K562 (cell line): ENCODE measurements at regions not wholly inside any gene's neighbourhood (a gene's known extent, or its start where the extent isn't known, plus 50 kb on each side); places are given as distances from the start of the nearest gene placed in this dataset.

Experiments
- ATF4 ChIP-seq: fragments of 450-650 bp; formaldehyde crosslinking; IDR thresholded peaks from 2 replicates; pipeline ENCODE4 v1.4.0; 2022; ENCODE audit warnings: mild to moderate bottlenecking, moderate library complexity
- CXXC5 ChIP-seq: fragments of 250-450 bp; sonication (Bioruptor Pico); IDR thresholded peaks from 2 replicates; pipeline ENCODE4 v1.8.0; 2022; ENCODE audit warnings: inconsistent platforms, mild to moderate bottlenecking, moderate library complexity
- FOXA1 ChIP-seq: fragments of 450-650 bp; IDR thresholded peaks from 2 replicates; pipeline ENCODE4 v1.6.1; 2016; ENCODE audit warnings: mild to moderate bottlenecking, borderline replicate concordance
- MAZ ChIP-seq, 2 experiments: fragments of 450-650 bp in 1 of 2; sonication (generic) in 1 of 2; formaldehyde crosslinking; IDR thresholded peaks in 1 of 2; conservative IDR thresholded peaks in 1 of 2; 2 replicates each; pipeline versions ENCODE4 v1.4.0 to v1.5.0; 2020; ENCODE audit warnings: mild to moderate bottlenecking in 1 of 2, missing genetic modification reagents in 1 of 2
- TCF3 ChIP-seq: sonication (generic); formaldehyde crosslinking; IDR thresholded peaks from 2 replicates; pipeline ENCODE4 v1.4.0; 2020; ENCODE audit warnings: mild to moderate bottlenecking, missing genetic modification reagents
- U2AF2 ChIP-seq: fragments of 200-400 bp; formaldehyde crosslinking; optimal IDR thresholded peaks from 2 replicates; pipeline ENCODE3; 2017; ENCODE audit warnings: low read depth, mild to moderate bottlenecking, low read length
- ZNF3 ChIP-seq: fragments of 250-450 bp; sonication (Bioruptor Pico); IDR thresholded peaks from 2 replicates; pipeline ENCODE4 v1.5.0; 2021; ENCODE audit warnings: mild to moderate bottlenecking, moderate library complexity
- ZNF696 ChIP-seq: fragments of 250-450 bp; sonication (Bioruptor Pico); conservative IDR thresholded peaks from 2 replicates; pipeline ENCODE4 v1.4.0; 2020; ENCODE audit warnings: mild to moderate bottlenecking, moderate library complexity

DNA sequence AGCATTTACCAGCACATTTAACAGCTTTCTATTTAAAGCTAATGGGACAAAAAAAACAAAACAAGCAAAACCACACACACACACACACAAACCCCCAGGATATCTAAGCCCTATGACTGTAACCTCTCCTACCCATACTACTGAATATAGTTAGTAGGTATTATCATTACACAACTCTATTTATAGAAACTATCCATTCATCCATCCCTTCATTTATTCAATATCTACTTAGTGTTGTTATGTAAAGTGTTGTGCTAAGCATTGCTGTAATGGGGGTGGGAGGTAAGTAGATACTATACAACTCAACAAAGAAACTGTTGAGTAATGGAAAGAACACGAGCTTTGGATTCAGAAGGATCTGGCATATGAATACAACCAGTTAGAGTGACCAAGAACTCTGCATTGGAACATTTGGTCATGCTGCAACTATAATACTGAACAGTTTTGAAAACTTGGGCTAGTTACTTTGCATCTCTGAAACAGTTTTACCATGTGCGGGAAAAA is 82.3 kb upstream of the ZNF608 start:
- TF ChIP-seq U2AF2 = no peak
- no peak for TF ChIP-seq TCF3 (CRISPR knock-in tag)
- no peak for TF ChIP-seq ATF4 (CRISPR knock-in tag)
- no peak for TF ChIP-seq MAZ (CRISPR knock-in tag; conservative IDR thresholded peaks at IDR 0.05 in 1 of 2, IDR thresholded peaks at IDR 0.05 in 1 of 2)
- no peak for TF ChIP-seq CXXC5 (CRISPR knock-in tag)
- TF ChIP-seq ZNF3 = no peak
- TF ChIP-seq ZNF696 = no peak
- TF ChIP-seq FOXA1 = no peak
